ENCODE measurements at regions not wholly inside any gene's neighbourhood (a gene's known extent, or its start where the extent isn't known, plus 50 kb on each side); places are given as distances from the start of the nearest gene placed in this dataset.
A peak's percentile ranks its signal among the peaks of the same experiment; 100 is the strongest.

DNA sequence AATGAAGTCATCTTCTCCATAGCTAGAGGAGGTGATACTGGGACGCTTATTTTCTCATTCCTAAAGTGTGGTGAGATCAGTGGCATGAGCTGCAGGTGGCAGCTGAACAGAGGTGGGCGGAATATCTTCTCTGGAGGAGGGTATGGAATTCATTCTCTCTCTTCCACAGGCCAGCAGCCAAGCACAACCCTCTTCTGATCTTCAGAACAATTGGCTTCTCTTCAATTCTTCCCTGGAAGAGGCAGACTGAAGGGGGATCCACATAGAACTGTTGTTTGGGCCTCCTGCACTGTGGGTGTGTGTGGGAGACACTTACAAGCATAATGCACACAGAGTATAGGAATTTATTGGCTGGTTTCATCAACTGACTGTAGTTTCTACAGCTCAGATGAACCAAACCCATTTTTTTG lies 180.4 kb upstream of the RASGEF1B start:
- intact Hi-C loops (cut with DNase I), result loop anchor here (5.0 kb wide), 1 partner anchor 635 kb away; no protein-coding TSS in a partner anchor
- Histone ChIP-seq H3K4me1 (peaks cover 0 to 20% (median 5%) of the 10 kb centered on the region in 3 donors), H3K36me3 (no peaks in the 10 kb centered on the region), H3K27ac (no peak overlapping the region), H3K27me3 (no peaks in the 10 kb centered on the region), H3K9me3 (no peaks in the 10 kb centered on the region), H3K4me3 (no peak overlapping the region)
- TF ChIP-seq CTCF (IDR thresholded peaks at IDR 0.05), result no peak
- no peak for TF ChIP-seq POLR2A (IDR thresholded peaks at IDR 0.05)
- WGBS, 2 donors, result 63 to 81% methylated on average over 2 of the region's 2 CpGs
- DNase-seq, result no peak

- Histone ChIP-seq H3K27me3 (no peaks in the 10 kb centered on the region), H3K9me3 (no peaks in the 10 kb centered on the region), H3K4me1 (peaks cover 0 to 20% (median 5%) of the 10 kb centered on the region in 3 donors), H3K36me3 (no peaks in the 10 kb centered on the region), H3K27ac (peak overlapping the region in 1 of 4 donors; percentile 17), H3K4me3 (no peak overlapping the region)
- 8 to 54% methylated on average over 1 of the region's 1 CpG for WGBS, 2 donors
- DNase-seq, result no peak
- intact Hi-C loops (cut with DNase I), result loop anchor here (5.0 kb wide), 1 partner anchor 636 kb away; no protein-coding TSS in a partner anchor
- TF ChIP-seq CTCF (IDR thresholded peaks at IDR 0.05) (no peak), POLR2A (IDR thresholded peaks at IDR 0.05) (no peak)
Measured at GRCh38 chr4:81651243-81651899, 179.7 kb upstream of the RASGEF1B start.

- no peak for DNase-seq
- intact Hi-C loops (cut with DNase I), result loop anchor here (5.0 kb wide), 1 partner anchor 637 kb away; no protein-coding TSS in a partner anchor
- peaks cover 0 to 20% (median 5%) of the 10 kb centered on the region in 3 donors for H3K4me1 ChIP-seq
- no peaks in the 10 kb centered on the region for H3K9me3 ChIP-seq
- TF ChIP-seq POLR2A (IDR thresholded peaks at IDR 0.05), result no peak
- no peak for TF ChIP-seq CTCF (IDR thresholded peaks at IDR 0.05)
- peak overlapping the region in 1 of 4 donors; percentile 17 for H3K27ac ChIP-seq
- no peak overlapping the region for H3K4me3 ChIP-seq
- H3K27me3 ChIP-seq, result no peaks in the 10 kb centered on the region
- no peaks in the 10 kb centered on the region for H3K36me3 ChIP-seq
- 34 to 49% methylated on average over 3 of the region's 3 CpGs for WGBS, 2 donors
Measured at GRCh38 chr4:81650606-81651242, 179.0 kb upstream of the RASGEF1B start.

DNA sequence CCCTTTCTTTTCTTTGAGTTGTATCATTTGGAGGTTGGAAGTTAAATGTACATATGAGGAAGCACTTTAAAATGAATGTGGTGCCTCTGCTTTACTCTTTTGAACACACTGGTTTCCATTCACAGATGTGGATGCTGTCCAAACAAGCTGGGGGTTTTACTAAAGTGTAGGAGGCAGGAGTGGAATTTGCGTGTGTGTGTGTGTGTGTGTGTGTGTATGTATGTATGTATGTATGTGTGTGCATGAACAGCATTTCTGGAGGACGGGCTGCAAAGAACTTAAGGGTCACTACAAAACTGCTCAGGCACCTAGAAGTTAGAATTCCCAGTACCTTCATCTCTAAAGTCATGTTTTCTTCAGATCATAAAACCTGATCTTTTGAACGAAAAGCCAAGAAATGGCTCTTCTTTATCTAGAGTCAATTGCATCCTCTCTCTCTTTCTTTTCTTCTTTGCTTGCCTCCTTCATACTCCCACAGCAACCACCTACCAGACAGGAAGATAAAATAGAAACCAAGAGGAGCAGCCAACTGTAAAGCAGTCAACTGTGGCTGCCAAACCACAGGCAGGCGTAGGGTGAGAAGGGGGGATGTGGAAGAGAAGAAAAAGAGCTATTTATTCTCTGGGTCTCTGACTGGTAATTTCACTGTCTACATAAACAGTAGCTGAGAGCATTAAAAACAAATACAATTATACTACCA lies 177.0 kb upstream of the RASGEF1B start:
- H3K27me3 ChIP-seq, result no peaks in the 10 kb centered on the region
- no peaks in the 10 kb centered on the region for H3K36me3 ChIP-seq
- peaks cover 0 to 20% (median 5%) of the 10 kb centered on the region in 3 donors for H3K4me1 ChIP-seq
- 42 to 46% methylated on average over 4 of the region's 4 CpGs for WGBS, 2 donors
- no peak overlapping the region for H3K4me3 ChIP-seq
- no peak for TF ChIP-seq CTCF (IDR thresholded peaks at IDR 0.05)
- TF ChIP-seq POLR2A (IDR thresholded peaks at IDR 0.05), result no peak
- H3K9me3 ChIP-seq, result no peaks in the 10 kb centered on the region
- no peak overlapping the region for H3K27ac ChIP-seq
- no peak for DNase-seq
- intact Hi-C loops (cut with DNase I), result no loop called here

DNA sequence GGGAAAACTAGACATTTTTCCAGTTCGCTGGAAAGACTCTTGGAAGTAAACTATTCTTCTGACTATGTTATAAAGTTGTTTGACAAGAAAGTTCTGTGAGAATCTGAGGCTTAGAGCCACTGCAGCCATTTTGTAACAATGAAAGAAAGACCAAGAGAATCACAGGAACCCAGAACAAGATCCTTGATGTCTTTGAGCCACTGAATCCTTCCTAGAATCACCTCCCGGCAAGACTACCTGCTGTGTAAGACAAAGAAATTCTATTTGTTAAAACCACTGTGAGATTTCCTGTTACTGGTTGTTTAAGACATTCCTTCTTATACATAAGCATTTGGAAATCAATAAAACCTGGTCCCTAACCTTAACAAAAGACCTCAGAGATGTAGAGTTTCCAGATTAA lies 175.7 kb upstream of the RASGEF1B start:
- H3K27me3 ChIP-seq, result no peaks in the 10 kb centered on the region
- no peaks in the 10 kb centered on the region for H3K9me3 ChIP-seq
- intact Hi-C loops (cut with DNase I), result no loop called here
- H3K27ac ChIP-seq, result no peak overlapping the region
- no peak overlapping the region for H3K4me3 ChIP-seq
- DNase-seq, result no peak
- H3K36me3 ChIP-seq, result no peaks in the 10 kb centered on the region
- TF ChIP-seq POLR2A (IDR thresholded peaks at IDR 0.05), result no peak
- no peak for TF ChIP-seq CTCF (IDR thresholded peaks at IDR 0.05)
- peaks cover 0 to 19% (median 5%) of the 10 kb centered on the region in 3 donors for H3K4me1 ChIP-seq
- WGBS, 2 donors, result 89 to 100% methylated on average over 2 of the region's 2 CpGs

Measured in esophagus squamous epithelium (tissue), 5 donors.